ENCODE measurements at regions not wholly inside any gene's neighbourhood (a gene's known extent, or its start where the extent isn't known, plus 50 kb on each side); places are given as distances from the start of the nearest gene placed in this dataset.

- Histone ChIP-seq H3K9me3 (ENCODE audit: control insufficient read depth, low read depth, low read length) (no peaks in the 10 kb centered on the region), H3K4me1 (ENCODE audit: control insufficient read depth, extremely low read depth, insufficient read depth, low read length) (no peaks in the 10 kb centered on the region), H3K4me2 (ENCODE audit: control insufficient read depth, extremely low read depth, insufficient read depth, low read depth, low read length) (no peak overlapping the region), H3K27me3 (ENCODE audit: control insufficient read depth, extremely low read depth, insufficient read depth, low read length) (no peaks in the 10 kb centered on the region), H3K4me3 (ENCODE audit: control insufficient read depth in 2 of 3, extremely low read depth in 1 of 3, insufficient read depth in 2 of 3, low read depth in 1 of 3, low read length in 3 of 3) (no peak overlapping the region), H3K36me3 (ENCODE audit: control insufficient read depth in 2 of 2, extremely low read depth in 1 of 2, insufficient read depth in 2 of 2, low read length in 2 of 2) (no peaks in the 10 kb centered on the region), H4K20me1 (ENCODE audit: control insufficient read depth, extremely low read depth, insufficient read depth, low read length) (no peaks in the 10 kb centered on the region), H3K79me2 (ENCODE audit: control insufficient read depth, insufficient read depth, low read length) (no peaks in the 10 kb centered on the region), H3K27ac (ENCODE audit: control insufficient read depth, insufficient read depth, low read length) (no peak overlapping the region), H3K9me1 (ENCODE audit: control insufficient read depth, extremely low read depth, insufficient read depth, low read length) (no peaks in the 10 kb centered on the region), H3K9ac (ENCODE audit: control insufficient read depth, extremely low read depth, insufficient read depth, low read length) (no peak overlapping the region), H2AFZ (ENCODE audit: control insufficient read depth, low read length) (no peak overlapping the region)
- DNase-seq (ENCODE audit: low read depth, low spot score) (no peak), FAIRE-seq (no peak)
- TF ChIP-seq, protein P1, sequence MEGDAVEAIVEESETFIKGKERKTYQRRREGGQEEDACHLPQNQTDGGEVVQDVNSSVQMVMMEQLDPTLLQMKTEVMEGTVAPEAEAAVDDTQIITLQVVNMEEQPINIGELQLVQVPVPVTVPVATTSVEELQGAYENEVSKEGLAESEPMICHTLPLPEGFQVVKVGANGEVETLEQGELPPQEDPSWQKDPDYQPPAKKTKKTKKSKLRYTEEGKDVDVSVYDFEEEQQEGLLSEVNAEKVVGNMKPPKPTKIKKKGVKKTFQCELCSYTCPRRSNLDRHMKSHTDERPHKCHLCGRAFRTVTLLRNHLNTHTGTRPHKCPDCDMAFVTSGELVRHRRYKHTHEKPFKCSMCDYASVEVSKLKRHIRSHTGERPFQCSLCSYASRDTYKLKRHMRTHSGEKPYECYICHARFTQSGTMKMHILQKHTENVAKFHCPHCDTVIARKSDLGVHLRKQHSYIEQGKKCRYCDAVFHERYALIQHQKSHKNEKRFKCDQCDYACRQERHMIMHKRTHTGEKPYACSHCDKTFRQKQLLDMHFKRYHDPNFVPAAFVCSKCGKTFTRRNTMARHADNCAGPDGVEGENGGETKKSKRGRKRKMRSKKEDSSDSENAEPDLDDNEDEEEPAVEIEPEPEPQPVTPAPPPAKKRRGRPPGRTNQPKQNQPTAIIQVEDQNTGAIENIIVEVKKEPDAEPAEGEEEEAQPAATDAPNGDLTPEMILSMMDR (optimal IDR thresholded peaks at IDR 0.05 in 1 of 3, IDR thresholded peaks at IDR 0.05 in 1 of 3, conservative IDR thresholded peaks at IDR 0.05 in 1 of 3; ENCODE audit: extremely low read depth in 1 of 3, insufficient read depth in 2 of 3, low read length in 3 of 3), result no peak
- TF ChIP-seq EZH2 (IDR thresholded peaks at IDR 0.05; ENCODE audit: low read length), result no peak
- dilution Hi-C loops (cut with MboI; ENCODE audit: extremely low pct_ligation_motif_present, low sequenced_read_pairs), result no loop called here
Measured at GRCh38 chr5:144547098-144547499, 376.4 kb downstream of the KCTD16 start.

- dilution Hi-C loops (cut with MboI; ENCODE audit: extremely low pct_ligation_motif_present, low sequenced_read_pairs), result no loop called here
- no peak for FAIRE-seq
- no peak overlapping the region for H2AFZ ChIP-seq (ENCODE audit: control insufficient read depth, low read length)
Measured at GRCh38 chr5:144538845-144539244, 368.2 kb downstream of the KCTD16 start.

More at GRCh38 chr5:144538845-144539244, 368.2 kb downstream of the KCTD16 start:
- TF ChIP-seq, protein P1 (optimal IDR thresholded peaks at IDR 0.05 in 1 of 3, IDR thresholded peaks at IDR 0.05 in 1 of 3, conservative IDR thresholded peaks at IDR 0.05 in 1 of 3; ENCODE audit: extremely low read depth in 1 of 3, insufficient read depth in 2 of 3, low read length in 3 of 3), result no peak
- no peak for TF ChIP-seq EZH2 (IDR thresholded peaks at IDR 0.05; ENCODE audit: low read length)
- Histone ChIP-seq H3K9me1 (ENCODE audit: control insufficient read depth, extremely low read depth, insufficient read depth, low read length) (no peaks in the 10 kb centered on the region), H3K27ac (ENCODE audit: control insufficient read depth, insufficient read depth, low read length) (no peak overlapping the region), H3K9me3 (ENCODE audit: control insufficient read depth, low read depth, low read length) (peaks cover 2% of the 10 kb centered on the region), H3K27me3 (ENCODE audit: control insufficient read depth, extremely low read depth, insufficient read depth, low read length) (no peaks in the 10 kb centered on the region), H3K4me1 (ENCODE audit: control insufficient read depth, extremely low read depth, insufficient read depth, low read length) (no peaks in the 10 kb centered on the region), H3K4me2 (ENCODE audit: control insufficient read depth, extremely low read depth, insufficient read depth, low read depth, low read length) (no peak overlapping the region), H3K9ac (ENCODE audit: control insufficient read depth, extremely low read depth, insufficient read depth, low read length) (no peak overlapping the region), H3K79me2 (ENCODE audit: control insufficient read depth, insufficient read depth, low read length) (no peaks in the 10 kb centered on the region), H3K4me3 (ENCODE audit: control insufficient read depth in 2 of 3, extremely low read depth in 1 of 3, insufficient read depth in 2 of 3, low read depth in 1 of 3, low read length in 3 of 3) (no peak overlapping the region), H3K36me3 (ENCODE audit: control insufficient read depth in 2 of 2, extremely low read depth in 1 of 2, insufficient read depth in 2 of 2, low read length in 2 of 2) (no peaks in the 10 kb centered on the region), H4K20me1 (ENCODE audit: control insufficient read depth, extremely low read depth, insufficient read depth, low read length) (no peaks in the 10 kb centered on the region)
- no peak for DNase-seq (ENCODE audit: low read depth, low spot score)

Data from keratinocyte (primary cell).